ENCODE measurements at regions not wholly inside any gene's neighbourhood (a gene's known extent, or its start where the extent isn't known, plus 50 kb on each side); places are given as distances from the start of the nearest gene placed in this dataset.
"Not testable (repeated sequence)": the region's sequence is repeated elsewhere in the genome, so short reads cannot be mapped to it uniquely, and the experiment has no call there.

- DNase-seq: no peak
Measured at GRCh38 chr13:80972857-80973478, 632.0 kb upstream of the SPRY2 start.

- no peak for DNase-seq
Measured at GRCh38 chr13:80965097-80965496, 624.2 kb upstream of the SPRY2 start.

- peak; percentile 30 for DNase-seq
Measured at GRCh38 chr13:80962855-80963254, 621.9 kb upstream of the SPRY2 start.

- no peak for DNase-seq
Measured at GRCh38 chr13:80962173-80962572, 621.2 kb upstream of the SPRY2 start.

- DNase-seq: no peak
Measured at GRCh38 chr13:80957019-80957655, 616.2 kb upstream of the SPRY2 start.

GRCh38 chr13:80955501-80955900 is 614.6 kb upstream of the SPRY2 start:
- no peak for DNase-seq

- no peak for DNase-seq
Measured at GRCh38 chr13:80952158-80952557, 611.2 kb upstream of the SPRY2 start.

- DNase-seq: no peak
Measured at GRCh38 chr13:80946008-80946802, 605.3 kb upstream of the SPRY2 start.

GRCh38 chr13:80945328-80945727 is 604.4 kb upstream of the SPRY2 start:
- DNase-seq: peak; percentile 25

- DNase-seq: no peak
Measured at GRCh38 chr13:80939581-80939980, 598.7 kb upstream of the SPRY2 start.

- no peak for DNase-seq
Measured at GRCh38 chr13:80931766-80932165, 590.8 kb upstream of the SPRY2 start.

- no peak for DNase-seq
Measured at GRCh38 chr13:80931118-80931517, 590.2 kb upstream of the SPRY2 start.

- DNase-seq: no peak
Measured at GRCh38 chr13:80928241-80928640, 587.3 kb upstream of the SPRY2 start.

GRCh38 chr13:80926024-80926423 is 585.1 kb upstream of the SPRY2 start:
- DNase-seq: not testable (repeated sequence)

GRCh38 chr13:80924596-80924995 is 583.7 kb upstream of the SPRY2 start:
- DNase-seq: no peak

GRCh38 chr13:80923907-80924306 is 583.0 kb upstream of the SPRY2 start:
- DNase-seq: peak; percentile 18

- no peak for DNase-seq
Measured at GRCh38 chr13:80921971-80922370, 581.0 kb upstream of the SPRY2 start.

GRCh38 chr13:80921541-80921940 is 580.6 kb upstream of the SPRY2 start:
- no peak for DNase-seq

GRCh38 chr13:80906860-80907259 is 565.9 kb upstream of the SPRY2 start:
- no peak for DNase-seq

GRCh38 chr13:80904386-80904785 is 563.5 kb upstream of the SPRY2 start:
- DNase-seq: no peak

- no peak for DNase-seq
Measured at GRCh38 chr13:80903911-80904310, 563.0 kb upstream of the SPRY2 start.

- DNase-seq: no peak
Measured at GRCh38 chr13:80901530-80901929, 560.6 kb upstream of the SPRY2 start.

GRCh38 chr13:80901111-80901510 is 560.2 kb upstream of the SPRY2 start:
- DNase-seq: no peak

- no peak for DNase-seq
Measured at GRCh38 chr13:80900561-80900960, 559.6 kb upstream of the SPRY2 start.
